WTC11 (cell line): ENCODE measurements at regions not wholly inside any gene's neighbourhood (a gene's known extent, or its start where the extent isn't known, plus 50 kb on each side); places are given as distances from the start of the nearest gene placed in this dataset.

Experiments
- ATAC-seq: fragments of 200-7000 bp; cut with Tn5 transposase; 2 replicates; pipeline ENCODE4 v1.10.0; 2021; ENCODE audit warnings: mild to moderate bottlenecking, moderate library complexity
- CTCF ChIA-PET: fragments of 300-600 bp; sonication (Branson Sonifier 250); formaldehyde crosslinking; loops from one replicate; lab custom pipeline; 2021; ENCODE audit warnings: antibody characterized with exemption; lab: Charles Lee
- POLR2A ChIA-PET: fragments of 350-600 bp; sonication (Branson Sonifier 250); formaldehyde crosslinking; loops from one replicate; lab custom pipeline; 2021; ENCODE audit warnings: antibody characterized with exemption; lab: Charles Lee
- DNase-seq: peaks from one replicate; pipeline ENCODE4 v3.0.0; 2021; ENCODE audit warnings: low spot score
- H3K27ac Mint-ChIP-seq: 2 replicates; pipeline ENCODE4 v1.8.0; 2021; ENCODE audit warnings: mixed read lengths
- H3K27me3 Mint-ChIP-seq: 2 replicates; pipeline ENCODE4 v1.8.0; 2021; ENCODE audit warnings: low read depth, mild to moderate bottlenecking, moderate library complexity, mixed read lengths
- H3K36me3 Mint-ChIP-seq: 2 replicates; pipeline ENCODE4 v1.8.0; 2021; ENCODE audit warnings: mixed read lengths
- H3K4me1 Mint-ChIP-seq: 2 replicates; pipeline ENCODE4 v1.8.0; 2022; ENCODE audit warnings: mixed read lengths
- H3K4me3 Mint-ChIP-seq: 2 replicates; pipeline ENCODE4 v1.8.0; 2021; ENCODE audit warnings: mild to moderate bottlenecking, moderate library complexity, mixed read lengths
- H3K9me3 Mint-ChIP-seq: 2 replicates; pipeline ENCODE4 v1.8.0; 2021; ENCODE audit warnings: mixed read lengths
- AR ChIP-seq: fragments of 250-450 bp; sonication (Bioruptor Pico); IDR thresholded peaks from 2 replicates; pipeline ENCODE4 v1.9.0; 2021; ENCODE audit warnings: mild to moderate bottlenecking
- ATF1 ChIP-seq: sonication (generic); formaldehyde crosslinking; IDR thresholded peaks from 2 replicates; pipeline ENCODE4 v1.8.1; 2023; ENCODE audit warnings: mild to moderate bottlenecking, moderate library complexity, missing genetic modification reagents
- CREB1 ChIP-seq: sonication (generic); formaldehyde crosslinking; IDR thresholded peaks from 2 replicates; pipeline ENCODE4 v1.8.0; 2023; ENCODE audit warnings: mild to moderate bottlenecking, missing genetic modification reagents
- CREM ChIP-seq: sonication (generic); formaldehyde crosslinking; IDR thresholded peaks from 2 replicates; pipeline ENCODE4 v1.8.1; 2022; ENCODE audit warnings: mild to moderate bottlenecking, missing genetic modification reagents, moderate library complexity
- GTF2I ChIP-seq: fragments of 250-450 bp; sonication (Bioruptor Pico); conservative IDR thresholded peaks from 2 replicates; pipeline ENCODE4 v1.4.0; 2021; ENCODE audit warnings: mild to moderate bottlenecking
- IRF2 ChIP-seq: sonication (generic); formaldehyde crosslinking; IDR thresholded peaks from 2 replicates; pipeline ENCODE4 v1.8.0; 2022; ENCODE audit warnings: low read depth, missing genetic modification reagents, borderline replicate concordance
- KAT7 ChIP-seq: sonication (generic); formaldehyde crosslinking; IDR thresholded peaks from 2 replicates; pipeline ENCODE4 v1.8.1; 2023; ENCODE audit warnings: missing genetic modification reagents, mild to moderate bottlenecking, borderline replicate concordance
- MYBL2 ChIP-seq: sonication (generic); formaldehyde crosslinking; IDR thresholded peaks from 2 replicates; pipeline ENCODE4 v1.8.1; 2023; ENCODE audit warnings: mild to moderate bottlenecking, moderate library complexity, missing genetic modification reagents
- NFE2L1 ChIP-seq: sonication (generic); formaldehyde crosslinking; IDR thresholded peaks from 2 replicates; pipeline ENCODE4 v1.8.1; 2023; ENCODE audit warnings: missing genetic modification reagents
- NFYB ChIP-seq: sonication (generic); formaldehyde crosslinking; conservative IDR thresholded peaks from 2 replicates; pipeline ENCODE4 v1.8.0; 2022; ENCODE audit warnings: low read depth, missing genetic modification reagents
- NR2C2 ChIP-seq: sonication (generic); formaldehyde crosslinking; IDR thresholded peaks from 2 replicates; pipeline ENCODE4 v1.8.0; 2022; ENCODE audit warnings: mild to moderate bottlenecking, missing genetic modification reagents
- NR3C1 ChIP-seq: sonication (generic); formaldehyde crosslinking; conservative IDR thresholded peaks from 2 replicates; pipeline ENCODE4 v1.8.1; 2023; ENCODE audit warnings: low read depth, mild to moderate bottlenecking, missing genetic modification reagents
- OVOL2 ChIP-seq: fragments of 250-450 bp; sonication (Bioruptor Pico); IDR thresholded peaks from 2 replicates; pipeline ENCODE4 v1.9.0; 2021; ENCODE audit warnings: mild to moderate bottlenecking, borderline replicate concordance
- PREB ChIP-seq: sonication (generic); formaldehyde crosslinking; IDR thresholded peaks from 2 replicates; pipeline ENCODE4 v1.8.1; 2022; ENCODE audit warnings: mild to moderate bottlenecking, missing genetic modification reagents, moderate library complexity, borderline replicate concordance
- SMAD4 ChIP-seq: sonication (generic); formaldehyde crosslinking; IDR thresholded peaks from 2 replicates; pipeline ENCODE4 v1.8.0; 2022; ENCODE audit warnings: mild to moderate bottlenecking, missing genetic modification reagents
- TEAD1 ChIP-seq: sonication (generic); formaldehyde crosslinking; IDR thresholded peaks from 2 replicates; pipeline ENCODE4 v1.8.0; 2022; ENCODE audit warnings: mild to moderate bottlenecking, missing genetic modification reagents
- ZBTB21 ChIP-seq: sonication (generic); formaldehyde crosslinking; IDR thresholded peaks from 2 replicates; pipeline ENCODE4 v1.8.1; 2023; ENCODE audit warnings: mild to moderate bottlenecking, missing genetic modification reagents, borderline replicate concordance
- ZNF138 ChIP-seq: sonication (generic); formaldehyde crosslinking; conservative IDR thresholded peaks from 2 replicates; pipeline ENCODE4 v1.8.1; 2022; ENCODE audit warnings: mild to moderate bottlenecking, moderate library complexity, missing genetic modification reagents
- ZNF219 ChIP-seq: sonication (generic); formaldehyde crosslinking; IDR thresholded peaks from 2 replicates; pipeline ENCODE4 v1.8.0; 2023; ENCODE audit warnings: missing genetic modification reagents, mild to moderate bottlenecking, borderline replicate concordance
- ZNF281 ChIP-seq: sonication (generic); formaldehyde crosslinking; IDR thresholded peaks from 2 replicates; pipeline ENCODE4 v1.8.0; 2023; ENCODE audit warnings: mild to moderate bottlenecking, missing genetic modification reagents
- ZNF396 ChIP-seq: fragments of 250-450 bp; sonication (Bioruptor Pico); IDR thresholded peaks from 2 replicates; pipeline ENCODE4 v1.8.0; 2021; ENCODE audit warnings: mild to moderate bottlenecking, moderate library complexity, borderline replicate concordance
- TF ChIP-seq, protein P1 (sequence below): fragments of 250-450 bp; sonication (Bioruptor Pico); IDR thresholded peaks from 2 replicates; pipeline ENCODE4 v2.1.2; 2022; ENCODE audit warnings: mild to moderate bottlenecking, moderate library complexity
- TF ChIP-seq, protein P2 (sequence below): sonication (generic); formaldehyde crosslinking; IDR thresholded peaks from 2 replicates; pipeline ENCODE4 v1.8.0; 2022; ENCODE audit warnings: mild to moderate bottlenecking, missing genetic modification reagents
- TF ChIP-seq, protein P3 (sequence below): sonication (generic); formaldehyde crosslinking; IDR thresholded peaks from 2 replicates; pipeline ENCODE4 v1.8.1; 2023; ENCODE audit warnings: mild to moderate bottlenecking, missing genetic modification reagents, moderate library complexity

GRCh38 chr13:72500851-72501250, 226.6 kb downstream of the MZT1 start (continued):
- TF ChIP-seq KAT7 (no peak), IRF2 (CRISPR knock-in tag) (no peak), NFYB (CRISPR knock-in tag) (no peak), CREB1 (CRISPR knock-in tag) (no peak)
- TF ChIP-seq, protein P1, sequence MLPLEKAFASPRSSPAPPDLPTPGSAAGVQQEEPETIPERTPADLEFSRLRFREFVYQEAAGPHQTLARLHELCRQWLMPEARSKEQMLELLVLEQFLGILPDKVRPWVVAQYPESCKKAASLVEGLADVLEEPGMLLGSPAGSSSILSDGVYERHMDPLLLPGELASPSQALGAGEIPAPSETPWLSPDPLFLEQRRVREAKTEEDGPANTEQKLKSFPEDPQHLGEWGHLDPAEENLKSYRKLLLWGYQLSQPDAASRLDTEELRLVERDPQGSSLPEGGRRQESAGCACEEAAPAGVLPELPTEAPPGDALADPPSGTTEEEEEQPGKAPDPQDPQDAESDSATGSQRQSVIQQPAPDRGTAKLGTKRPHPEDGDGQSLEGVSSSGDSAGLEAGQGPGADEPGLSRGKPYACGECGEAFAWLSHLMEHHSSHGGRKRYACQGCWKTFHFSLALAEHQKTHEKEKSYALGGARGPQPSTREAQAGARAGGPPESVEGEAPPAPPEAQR (CRISPR knock-in tag) = no peak

- CTCF ChIA-PET = no interaction called here
- POLR2A ChIA-PET = no interaction called here
- H3K27me3 Mint-ChIP-seq = no peaks in the 10 kb centered on the region
- H3K4me3 Mint-ChIP-seq = no peak overlapping the region
- 0 out of 2 replicates have a peak, but pooled peaks cover under 1% of the 10 kb centered on the region for H3K9me3 Mint-ChIP-seq
- H3K36me3 Mint-ChIP-seq = no peaks in the 10 kb centered on the region
- H3K4me1 Mint-ChIP-seq = no peaks in the 10 kb centered on the region
- DNase-seq (no peak), ATAC-seq (no peak)
- TF ChIP-seq SMAD4 = no peak
- TF ChIP-seq TEAD1 = no peak
- TF ChIP-seq NR3C1 (CRISPR knock-in tag) = no peak
- no peak for TF ChIP-seq CREM (CRISPR knock-in tag)
- no peak for TF ChIP-seq IRF2 (CRISPR knock-in tag)
- no peak overlapping the region for H3K27ac Mint-ChIP-seq
Observed at GRCh38 chr13:72495681-72496080, 231.7 kb downstream of the MZT1 start.

DNA sequence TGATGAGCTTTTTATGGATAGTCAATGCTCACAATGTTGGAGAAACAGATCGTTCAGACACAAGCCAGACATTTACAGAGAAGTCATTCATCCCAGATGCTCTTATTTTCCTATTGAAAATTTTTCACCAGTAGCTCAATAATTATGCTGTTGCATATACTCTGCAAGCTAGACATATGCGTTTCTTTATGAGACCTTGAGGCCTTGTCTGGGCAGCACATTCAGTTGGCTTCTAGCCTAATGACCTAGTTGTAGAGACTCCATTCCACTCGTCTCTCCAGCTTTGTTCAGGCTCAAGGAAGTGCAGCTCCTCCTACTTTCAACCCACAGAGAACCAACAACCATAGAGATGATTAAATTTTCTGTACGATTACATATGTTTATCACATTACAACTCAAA, 237.7 kb downstream of the MZT1 start:
- ATAC-seq = no peak
- TF ChIP-seq, protein P2, sequence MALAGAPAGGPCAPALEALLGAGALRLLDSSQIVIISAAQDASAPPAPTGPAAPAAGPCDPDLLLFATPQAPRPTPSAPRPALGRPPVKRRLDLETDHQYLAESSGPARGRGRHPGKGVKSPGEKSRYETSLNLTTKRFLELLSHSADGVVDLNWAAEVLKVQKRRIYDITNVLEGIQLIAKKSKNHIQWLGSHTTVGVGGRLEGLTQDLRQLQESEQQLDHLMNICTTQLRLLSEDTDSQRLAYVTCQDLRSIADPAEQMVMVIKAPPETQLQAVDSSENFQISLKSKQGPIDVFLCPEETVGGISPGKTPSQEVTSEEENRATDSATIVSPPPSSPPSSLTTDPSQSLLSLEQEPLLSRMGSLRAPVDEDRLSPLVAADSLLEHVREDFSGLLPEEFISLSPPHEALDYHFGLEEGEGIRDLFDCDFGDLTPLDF (CRISPR knock-in tag) = no peak
- TF ChIP-seq ZNF138 (CRISPR knock-in tag) (no peak), PREB (no peak), AR (no peak), MYBL2 (CRISPR knock-in tag) (no peak), ZNF281 (CRISPR knock-in tag) (no peak), GTF2I (CRISPR knock-in tag) (no peak), ATF1 (CRISPR knock-in tag) (no peak), ZNF396 (CRISPR knock-in tag) (no peak), ZNF219 (CRISPR knock-in tag) (no peak), ZBTB21 (no peak), OVOL2 (CRISPR knock-in tag) (no peak), CREB1 (CRISPR knock-in tag) (no peak), NFE2L1 (no peak), NR2C2 (CRISPR knock-in tag) (no peak)
- TF ChIP-seq, protein P3, sequence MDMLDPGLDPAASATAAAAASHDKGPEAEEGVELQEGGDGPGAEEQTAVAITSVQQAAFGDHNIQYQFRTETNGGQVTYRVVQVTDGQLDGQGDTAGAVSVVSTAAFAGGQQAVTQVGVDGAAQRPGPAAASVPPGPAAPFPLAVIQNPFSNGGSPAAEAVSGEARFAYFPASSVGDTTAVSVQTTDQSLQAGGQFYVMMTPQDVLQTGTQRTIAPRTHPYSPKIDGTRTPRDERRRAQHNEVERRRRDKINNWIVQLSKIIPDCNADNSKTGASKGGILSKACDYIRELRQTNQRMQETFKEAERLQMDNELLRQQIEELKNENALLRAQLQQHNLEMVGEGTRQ = no peak
- DNase-seq = no peak
- Mint-ChIP-seq H3K9me3 (peaks cover 9% of the 10 kb centered on the region; the same call in 1 of the 2 replicates), H3K36me3 (no peaks in the 10 kb centered on the region), H3K4me3 (no peak overlapping the region), H3K4me1 (no peaks in the 10 kb centered on the region), H3K27me3 (no peaks in the 10 kb centered on the region), H3K27ac (no peak overlapping the region)
- ChIA-PET CTCF (no interaction called here), POLR2A (no interaction called here)
